ENCODE measurements at regions not wholly inside any gene's neighbourhood (a gene's known extent, or its start where the extent isn't known, plus 50 kb on each side); places are given as distances from the start of the nearest gene placed in this dataset.
"Not testable (repeated sequence)": the region's sequence is repeated elsewhere in the genome, so short reads cannot be mapped to it uniquely, and the experiment has no call there.

- no peak for DNase-seq (ENCODE audit: insufficient read length)
- TF ChIP-seq POLR2A (IDR thresholded peaks at IDR 0.05; ENCODE audit: low read depth, low read length) (no peak), TAF1 (IDR thresholded peaks at IDR 0.05; ENCODE audit: borderline replicate concordance, low read depth, low read length) (no peak), POLR2AphosphoS5 (IDR thresholded peaks at IDR 0.05; ENCODE audit: low read depth, low read length) (no peak)
- no peak for FAIRE-seq
These were observed 117.3 kb upstream of the GRK3 start for GRCh38 chr22:25447067-25447685.

GRCh38 chr22:25447686-25448434, 116.6 kb upstream of the GRK3 start:
- peak; percentile 76; the same call in 1 of the 2 replicates for TF ChIP-seq POLR2A (IDR thresholded peaks at IDR 0.05; ENCODE audit: low read depth, low read length)
- TF ChIP-seq POLR2AphosphoS5 (IDR thresholded peaks at IDR 0.05; ENCODE audit: low read depth, low read length) = peak; percentile 54; the same call in 1 of the 2 replicates
- TF ChIP-seq TAF1 (IDR thresholded peaks at IDR 0.05; ENCODE audit: borderline replicate concordance, low read depth, low read length) = peak; percentile 56; the same call in 1 of the 2 replicates
- DNase-seq (ENCODE audit: insufficient read length) (peak; percentile 91), FAIRE-seq (peak; percentile 100)

GRCh38 chr22:25448435-25449051, 115.9 kb upstream of the GRK3 start:
- FAIRE-seq = peak; percentile 5
- no peak for TF ChIP-seq POLR2A (IDR thresholded peaks at IDR 0.05; ENCODE audit: low read depth, low read length)
- no peak for TF ChIP-seq POLR2AphosphoS5 (IDR thresholded peaks at IDR 0.05; ENCODE audit: low read depth, low read length)
- TF ChIP-seq TAF1 (IDR thresholded peaks at IDR 0.05; ENCODE audit: borderline replicate concordance, low read depth, low read length) = no peak
- DNase-seq (ENCODE audit: insufficient read length) = no peak

GRCh38 chr22:25449781-25450317, 114.6 kb upstream of the GRK3 start:
- FAIRE-seq (no peak), DNase-seq (ENCODE audit: insufficient read length) (no peak)
- no peak for TF ChIP-seq POLR2A (IDR thresholded peaks at IDR 0.05; ENCODE audit: low read depth, low read length)

- FAIRE-seq (peak; percentile 57), DNase-seq (ENCODE audit: insufficient read length) (no peak)
- TF ChIP-seq POLR2AphosphoS5 (IDR thresholded peaks at IDR 0.05; ENCODE audit: low read depth, low read length) (no peak), TAF1 (IDR thresholded peaks at IDR 0.05; ENCODE audit: borderline replicate concordance, low read depth, low read length) (no peak), POLR2A (IDR thresholded peaks at IDR 0.05; ENCODE audit: low read depth, low read length) (no peak)
These were observed 112.9 kb upstream of the GRK3 start for GRCh38 chr22:25451480-25452114.

- no peak for FAIRE-seq
- TF ChIP-seq POLR2AphosphoS5 (IDR thresholded peaks at IDR 0.05; ENCODE audit: low read depth, low read length) = no peak
- no peak for TF ChIP-seq POLR2A (IDR thresholded peaks at IDR 0.05; ENCODE audit: low read depth, low read length)
- no peak for TF ChIP-seq TAF1 (IDR thresholded peaks at IDR 0.05; ENCODE audit: borderline replicate concordance, low read depth, low read length)
These were observed 112.3 kb upstream of the GRK3 start for GRCh38 chr22:25452116-25452700.

GRCh38 chr22:25453058-25453457, 111.4 kb upstream of the GRK3 start:
- TF ChIP-seq TAF1 (IDR thresholded peaks at IDR 0.05; ENCODE audit: borderline replicate concordance, low read depth, low read length) (no peak), POLR2AphosphoS5 (IDR thresholded peaks at IDR 0.05; ENCODE audit: low read depth, low read length) (no peak), POLR2A (IDR thresholded peaks at IDR 0.05; ENCODE audit: low read depth, low read length) (no peak)
- FAIRE-seq = no peak

More at GRCh38 chr22:25452116-25452700, 112.3 kb upstream of the GRK3 start:
- DNase-seq (ENCODE audit: insufficient read length) = no peak

GRCh38 chr22:25453557-25453956, 110.9 kb upstream of the GRK3 start:
- FAIRE-seq (no peak), DNase-seq (ENCODE audit: insufficient read length) (no peak)
- TF ChIP-seq TAF1 (IDR thresholded peaks at IDR 0.05; ENCODE audit: borderline replicate concordance, low read depth, low read length) (no peak), POLR2AphosphoS5 (IDR thresholded peaks at IDR 0.05; ENCODE audit: low read depth, low read length) (no peak), POLR2A (IDR thresholded peaks at IDR 0.05; ENCODE audit: low read depth, low read length) (no peak)

More at GRCh38 chr22:25453058-25453457, 111.4 kb upstream of the GRK3 start:
- DNase-seq (ENCODE audit: insufficient read length) = no peak

GRCh38 chr22:25456300-25457043, 108.0 kb upstream of the GRK3 start:
- FAIRE-seq = not testable (repeated sequence)

GRCh38 chr22:25458631-25459030, 105.8 kb upstream of the GRK3 start:
- not testable (repeated sequence) for DNase-seq (ENCODE audit: insufficient read length); FAIRE-seq

More at GRCh38 chr22:25456300-25457043, 108.0 kb upstream of the GRK3 start:
- DNase-seq (ENCODE audit: insufficient read length) = not testable (repeated sequence)

- not testable (repeated sequence) for FAIRE-seq; DNase-seq (ENCODE audit: insufficient read length)
These were observed 103.8 kb upstream of the GRK3 start for GRCh38 chr22:25460682-25461081.
